UCSD-AML1 (cell line): ENCODE measurements at regions not wholly inside any gene's neighbourhood (a gene's known extent, or its start where the extent isn't known, plus 50 kb on each side); places are given as distances from the start of the nearest gene placed in this dataset.

ENCODE experiments used
- DNase-seq: peaks from one replicate; lab custom pipeline; 2025; ENCODE audit not compliant: unreplicated experiment; lab: John Stamatoyannopoulos, UW

DNA sequence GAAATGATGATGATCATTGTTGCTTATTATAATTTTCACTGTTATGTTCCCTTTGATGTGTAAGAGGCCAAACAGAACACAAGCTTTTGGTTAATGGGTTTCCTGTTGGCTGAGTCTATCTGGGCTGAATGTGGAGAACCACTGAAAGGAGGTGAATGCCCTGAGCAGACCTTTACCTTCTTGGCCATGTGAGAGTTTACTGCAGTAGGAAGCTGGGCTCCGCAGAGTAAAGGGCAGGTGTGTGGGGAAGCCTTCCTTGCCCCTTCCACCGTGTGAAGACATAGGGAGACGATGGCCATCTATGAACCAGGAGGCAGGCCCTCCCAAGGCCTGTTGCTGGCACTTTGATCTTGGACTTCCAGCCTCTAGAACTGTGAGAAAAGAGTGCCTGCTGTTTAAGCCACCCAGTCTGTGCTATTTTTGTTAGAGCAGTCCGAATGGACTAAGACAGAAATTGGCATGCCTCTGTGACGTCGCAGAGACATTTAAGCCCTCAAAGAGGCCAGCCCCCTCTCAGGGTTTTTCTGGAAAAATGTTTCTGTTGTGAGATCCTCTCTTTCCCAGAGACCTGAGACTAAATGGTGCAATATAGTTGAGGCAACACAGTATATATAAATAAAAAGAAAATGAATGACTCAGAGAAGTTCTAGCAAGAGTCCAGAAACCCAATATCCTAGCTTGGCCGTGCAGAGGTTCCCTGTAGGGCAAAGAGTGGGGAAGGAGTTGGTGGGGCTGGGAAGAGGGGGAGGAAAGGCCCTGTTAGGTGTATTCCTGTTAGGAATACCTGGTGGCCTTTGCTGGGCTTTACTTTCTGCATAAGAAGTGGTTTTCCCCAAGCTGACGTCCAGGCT, 121.9 kb upstream of the LGALSL start:
- no peak for DNase-seq

DNA sequence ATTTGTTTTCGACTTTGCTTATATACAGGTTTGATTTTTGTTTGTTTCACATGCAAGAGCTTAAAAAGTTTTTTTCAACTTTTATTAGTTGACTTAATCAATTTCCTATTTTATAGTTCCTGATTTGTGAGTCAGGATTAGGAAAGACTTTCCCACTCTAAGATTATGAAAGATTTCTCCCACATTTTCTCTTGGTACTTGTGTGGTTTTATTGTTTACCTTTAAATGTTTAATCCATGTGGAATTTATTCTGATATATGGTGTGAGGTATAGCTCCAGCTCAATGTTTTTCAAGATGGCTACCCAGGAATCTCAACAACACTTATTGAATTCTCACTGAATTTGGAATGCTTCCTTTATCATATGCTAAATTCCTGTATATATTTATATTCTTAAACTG, 117.8 kb upstream of the LGALSL start:
- DNase-seq, result no peak

DNA sequence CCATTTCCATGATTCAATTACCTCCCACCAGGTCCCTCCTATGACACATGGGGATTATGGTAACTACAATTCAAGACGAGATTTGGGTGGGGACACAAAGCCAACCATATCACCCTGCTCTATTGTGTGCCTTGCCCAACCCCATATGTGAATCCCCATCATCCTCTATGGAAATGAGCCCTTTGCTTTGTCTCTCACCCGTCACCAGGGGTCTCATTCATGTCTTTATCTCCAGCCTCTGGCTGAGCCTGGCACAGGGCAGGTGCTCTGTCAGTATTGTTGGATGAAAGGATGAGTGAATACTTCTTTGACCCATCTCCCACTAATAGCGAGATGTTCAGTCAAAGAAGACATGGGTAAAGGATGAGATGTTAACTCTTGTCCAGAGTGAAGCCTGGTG, 116.6 kb upstream of the LGALSL start:
- DNase-seq, result no peak

DNA sequence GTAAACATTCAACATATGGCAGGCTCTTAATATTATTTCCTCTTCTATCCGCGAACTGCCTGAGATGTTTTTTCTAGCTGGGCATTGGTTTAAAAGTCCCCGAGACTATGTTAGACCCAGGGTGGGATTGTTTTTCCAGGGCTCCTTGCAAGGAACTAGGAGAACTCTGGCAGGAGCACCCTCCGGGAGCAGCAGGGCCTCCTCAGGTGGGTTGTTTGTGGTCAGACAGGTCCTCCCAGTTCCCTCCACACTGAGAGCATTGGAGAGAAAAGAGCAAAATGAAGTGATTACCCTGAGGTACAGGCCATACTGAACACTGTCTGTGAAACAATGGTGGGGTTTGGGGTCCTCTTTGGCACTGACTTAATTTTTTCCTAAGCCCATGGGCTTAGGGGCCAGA, 115.9 kb upstream of the LGALSL start:
- no peak for DNase-seq

DNA sequence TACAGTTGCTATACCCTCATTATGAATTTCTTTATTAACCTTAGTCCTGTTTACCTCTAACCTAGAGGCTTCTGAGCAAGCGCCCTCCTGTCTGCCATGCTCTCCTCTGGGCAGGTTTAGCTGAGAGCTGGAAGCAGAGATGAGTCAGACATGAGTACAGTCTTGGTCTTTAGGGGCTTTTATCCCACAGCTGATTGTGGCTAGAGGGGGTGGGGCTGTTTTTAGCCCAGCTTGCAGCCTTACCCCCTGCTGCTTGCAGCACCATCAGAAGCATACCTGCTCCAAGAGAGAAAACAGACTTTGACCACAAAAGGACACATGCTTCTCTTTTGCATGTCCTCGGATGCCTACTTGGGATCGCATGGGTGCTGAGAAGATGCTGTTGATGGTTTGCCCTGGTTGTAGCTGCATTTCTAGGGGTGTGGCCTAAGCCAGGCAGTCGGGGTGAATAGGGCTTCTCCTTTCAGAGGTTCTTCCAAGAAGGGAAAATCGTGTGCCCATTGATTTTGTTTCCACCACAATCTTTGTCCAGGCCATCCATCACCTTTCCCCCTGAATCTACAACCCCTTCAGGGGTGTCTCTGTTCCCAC, 115.0 kb upstream of the LGALSL start:
- DNase-seq, result no peak

DNA sequence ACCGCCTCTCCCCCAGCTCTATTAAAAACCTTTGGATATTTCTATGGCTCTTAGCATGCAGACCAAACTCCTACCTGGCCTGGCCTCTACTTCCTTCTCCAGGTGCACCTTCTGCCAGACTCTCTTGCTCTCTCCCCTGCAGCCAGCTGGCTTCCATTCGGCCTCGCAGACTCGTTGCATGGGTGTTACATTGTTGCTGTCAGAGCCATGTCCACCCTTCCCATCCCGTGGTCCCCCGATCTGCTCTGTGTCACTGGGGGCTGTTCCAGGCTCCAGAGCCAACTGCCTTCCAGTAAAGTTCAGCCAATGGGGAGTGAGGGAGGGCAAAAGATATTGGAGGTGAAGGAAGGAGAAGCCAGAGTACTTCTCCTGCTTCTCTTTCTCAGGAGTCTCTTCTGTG, 112.5 kb upstream of the LGALSL start:
- no peak for DNase-seq

DNA sequence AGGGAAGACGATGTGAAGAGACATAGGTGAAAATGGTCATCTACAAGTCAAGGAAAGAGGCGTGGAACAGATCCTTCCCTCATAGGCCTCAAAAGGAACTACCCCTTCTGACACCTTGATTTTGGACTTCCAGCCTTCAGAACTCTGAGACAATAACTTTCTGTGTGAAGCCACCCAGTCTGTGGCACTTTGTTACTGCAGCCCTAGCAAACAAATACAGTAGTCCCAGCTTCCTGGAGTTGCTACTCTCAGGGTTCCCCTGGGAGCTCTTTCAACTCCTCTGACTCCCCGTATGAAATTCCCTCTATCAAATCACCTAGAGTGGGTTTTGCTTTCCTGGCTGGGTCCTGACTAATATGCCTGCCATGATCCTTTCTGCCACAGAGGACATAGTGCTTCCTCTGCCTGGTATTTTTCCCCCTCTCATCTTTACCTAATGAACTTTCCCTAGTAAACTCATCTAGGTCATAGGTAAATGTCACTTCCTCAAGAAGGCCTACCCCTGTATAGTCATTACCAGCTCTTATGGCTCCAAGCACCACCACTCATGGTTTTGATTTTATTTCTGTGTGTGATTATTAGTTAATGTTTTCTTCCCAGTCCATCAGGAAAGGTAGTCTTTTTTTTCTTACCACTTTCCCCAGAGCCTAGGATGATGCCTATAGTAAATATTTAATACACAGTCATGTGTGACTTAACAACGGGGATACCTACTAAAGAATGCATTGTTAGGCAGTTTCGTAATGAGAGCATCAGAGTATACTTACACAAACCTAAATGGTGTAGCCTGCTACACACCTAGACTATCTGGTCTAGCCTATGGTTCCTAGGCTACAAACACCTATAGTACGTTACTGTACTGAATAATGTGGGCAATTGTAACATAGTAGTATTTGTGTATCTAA, 111.5 kb upstream of the LGALSL start:
- no peak for DNase-seq

DNA sequence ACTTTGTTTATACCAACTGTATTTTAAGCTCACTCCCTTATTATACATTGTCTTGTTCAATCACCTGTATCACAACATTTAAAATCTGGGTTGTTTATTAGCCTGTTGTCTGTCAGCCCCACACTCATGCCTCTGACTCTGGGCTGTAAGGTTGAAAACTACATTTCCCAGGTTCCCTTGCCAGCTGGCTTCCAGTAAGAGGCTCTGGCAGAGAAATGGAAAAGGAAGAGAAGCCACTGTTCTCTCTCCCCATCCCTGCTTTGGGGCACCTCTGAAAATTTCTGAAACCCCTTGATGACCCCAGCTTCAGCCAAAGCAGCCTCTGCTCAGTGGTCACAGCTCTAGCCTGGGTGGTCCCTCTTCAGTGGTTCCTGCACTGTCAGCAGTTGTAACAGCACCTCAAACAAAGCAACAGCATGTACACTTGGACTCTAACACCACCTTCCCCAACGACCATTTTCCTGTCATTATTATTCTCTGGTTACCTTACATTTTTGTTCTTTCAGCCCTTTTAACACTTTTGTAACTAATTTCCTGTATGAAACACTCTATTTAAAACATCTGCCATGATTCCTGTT, 108.9 kb upstream of the LGALSL start:
- no peak for DNase-seq

DNA sequence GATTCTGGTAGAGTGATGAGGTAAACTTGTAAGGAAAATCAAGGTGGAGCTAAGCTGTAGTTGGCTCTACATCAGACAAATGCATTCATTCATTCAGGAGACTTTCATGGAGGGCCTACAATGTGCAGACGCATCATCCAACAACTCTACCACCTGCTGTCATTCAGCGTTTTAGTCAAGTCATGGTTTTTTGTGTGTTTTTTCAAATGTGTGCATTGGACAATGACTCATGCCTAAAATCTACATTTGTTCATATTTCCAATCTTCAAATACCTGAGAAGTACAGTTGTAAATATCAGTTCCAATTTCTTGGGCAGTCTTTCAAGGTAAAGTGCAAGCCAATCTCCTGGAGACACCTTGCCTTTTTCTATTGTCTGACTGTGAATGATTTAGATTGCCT, 108.0 kb upstream of the LGALSL start:
- DNase-seq, result no peak

DNA sequence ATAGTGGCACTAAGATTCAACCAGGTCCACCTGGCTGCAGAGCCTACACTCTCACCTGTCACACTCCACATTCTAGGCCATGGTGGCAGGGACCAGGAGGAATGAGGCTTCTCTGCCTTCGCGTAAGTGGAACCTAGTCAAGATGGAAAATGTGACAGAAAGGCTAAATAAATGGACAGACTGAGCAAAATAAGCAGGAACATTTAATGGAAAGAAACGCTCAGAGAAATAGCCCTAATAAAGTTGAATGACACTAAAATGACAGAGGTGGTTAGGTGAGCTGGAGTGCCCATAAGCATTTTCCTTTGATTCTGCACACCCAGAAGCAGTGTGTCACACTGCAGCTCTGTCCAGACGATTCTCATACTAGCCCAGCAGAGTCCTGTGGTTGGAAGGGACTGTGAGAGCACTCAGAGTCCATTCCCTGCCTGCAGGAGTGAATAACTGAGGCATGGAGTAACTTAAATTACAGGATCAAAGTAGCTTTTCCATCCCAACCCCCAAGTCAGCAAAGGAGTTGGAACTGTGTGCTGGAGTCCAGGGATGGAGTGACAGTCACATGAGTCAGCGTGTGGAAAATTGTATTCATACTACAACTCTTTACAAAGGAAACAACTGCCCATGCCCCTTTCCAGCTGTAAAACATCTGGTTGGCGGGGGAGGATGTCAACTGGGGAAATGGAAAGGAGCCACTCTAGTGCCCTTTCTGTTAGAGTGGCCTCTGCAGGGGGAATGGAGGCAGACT, 105.4 kb upstream of the LGALSL start:
- DNase-seq, result no peak

DNA sequence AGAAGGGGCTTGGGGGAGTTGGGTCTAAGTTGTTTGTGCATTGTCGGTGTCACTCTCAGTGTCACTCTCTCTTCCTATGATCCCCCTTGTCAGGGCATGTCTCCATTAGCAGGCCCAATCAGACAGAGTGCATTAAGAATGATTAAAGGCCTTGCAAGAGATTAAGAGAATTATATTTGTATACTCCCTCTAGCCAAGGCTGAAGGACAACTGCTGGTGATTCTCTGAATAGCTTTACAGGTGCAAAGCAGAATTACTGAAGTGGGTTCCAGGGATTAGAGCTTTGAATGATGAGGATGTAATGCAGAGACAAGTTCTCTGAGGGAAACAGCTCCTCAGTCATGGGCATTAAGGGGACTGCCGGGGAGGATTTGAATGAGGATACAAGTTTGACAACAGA, 104.8 kb upstream of the LGALSL start:
- DNase-seq, result no peak

DNA sequence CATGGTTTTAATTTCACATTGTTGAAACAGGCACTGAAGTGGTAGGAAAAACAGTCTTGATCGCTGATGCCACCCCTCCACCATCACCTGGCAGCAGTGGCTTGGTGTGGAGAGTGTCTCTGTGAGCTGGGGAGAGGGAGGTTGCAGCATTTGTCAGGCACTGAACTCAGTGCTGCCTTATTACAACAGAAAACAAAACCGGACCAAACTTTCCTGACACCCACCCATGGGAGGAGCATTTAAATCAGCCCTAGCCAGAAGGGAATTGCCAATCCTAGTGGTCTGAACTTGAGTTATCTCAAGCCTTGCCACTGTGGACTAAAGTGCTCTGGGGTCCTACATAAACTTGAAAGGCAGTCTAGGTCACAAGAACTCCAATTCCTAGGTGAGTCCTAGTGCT, 103.0 kb upstream of the LGALSL start:
- no peak for DNase-seq

DNA sequence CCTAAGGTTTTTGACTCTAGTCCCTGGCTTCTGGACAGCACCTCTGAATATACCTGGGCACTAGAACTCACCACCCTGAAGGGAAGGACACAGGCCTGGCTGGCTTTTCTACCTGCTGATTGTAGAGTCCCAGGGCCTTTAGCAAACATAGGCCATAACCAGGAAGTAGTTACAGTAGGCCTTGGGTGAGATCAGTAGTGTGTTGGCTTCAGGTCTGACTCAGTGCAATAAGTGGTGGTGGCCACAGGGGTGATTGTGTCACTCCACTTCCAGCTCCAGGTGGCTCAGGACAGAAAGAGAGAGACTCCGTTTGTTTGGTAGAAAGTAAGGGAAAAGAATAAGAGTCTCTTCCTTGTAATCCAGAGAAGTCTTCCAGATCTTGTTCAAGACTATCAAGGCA, 101.7 kb upstream of the LGALSL start:
- DNase-seq, result no peak

DNA sequence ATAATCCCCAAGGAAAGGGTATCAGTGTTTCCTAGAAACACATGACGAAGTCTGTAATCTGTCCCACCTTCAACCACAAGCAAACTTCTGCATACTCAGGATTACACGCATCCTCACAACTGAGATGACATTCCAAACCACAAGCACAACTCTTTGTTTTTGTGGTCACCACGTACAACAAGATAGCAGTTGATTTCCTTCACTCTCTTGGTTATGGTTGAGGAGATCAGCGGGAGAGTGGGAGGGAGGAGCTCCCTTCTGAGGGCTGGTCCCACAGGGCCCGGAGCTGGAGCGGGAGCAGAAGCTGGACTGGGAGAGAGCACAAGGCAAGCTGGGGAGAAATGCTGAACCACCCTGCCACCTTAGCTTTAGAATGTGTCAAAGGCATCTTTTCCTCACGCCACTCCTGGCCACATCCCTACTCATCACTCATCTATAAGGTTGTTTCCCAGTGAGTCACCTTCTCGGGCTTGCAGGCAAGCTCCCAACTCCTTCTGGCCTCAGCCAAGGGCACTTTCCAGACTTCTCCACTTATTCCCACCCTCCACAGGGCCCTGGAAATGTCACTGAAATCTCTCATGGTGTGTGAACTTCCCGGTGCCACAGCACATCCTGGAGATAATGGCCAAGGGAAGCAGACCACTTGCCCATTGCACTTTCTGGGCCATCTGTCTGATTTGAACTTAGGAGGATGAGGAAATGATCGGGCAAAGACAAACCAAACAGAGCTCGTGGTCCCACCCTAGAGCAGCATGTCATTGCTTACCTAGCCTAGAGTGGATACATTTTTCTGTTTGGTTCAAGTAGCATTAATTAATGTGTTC, 98.9 kb upstream of the LGALSL start:
- peak; percentile 52 for DNase-seq

DNA sequence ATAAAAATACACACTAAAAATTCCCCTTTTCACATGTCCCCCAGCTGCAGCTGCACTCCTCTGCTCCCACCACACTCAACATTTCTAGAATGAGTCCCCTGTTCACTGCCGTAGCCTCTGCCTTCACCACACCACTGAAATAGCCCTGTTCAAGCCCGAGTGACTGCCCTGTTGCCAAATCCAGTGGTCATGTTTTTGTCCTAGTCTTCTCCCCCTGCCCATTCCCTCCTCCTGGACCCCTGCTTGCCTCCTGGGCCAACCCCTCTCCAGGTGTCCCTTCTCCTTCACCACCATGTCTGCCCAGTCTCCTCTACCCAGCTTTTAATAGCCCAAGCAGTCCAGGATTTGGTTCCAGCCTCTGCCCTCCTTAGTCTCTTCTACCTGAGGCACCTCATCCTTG, 97.1 kb upstream of the LGALSL start:
- DNase-seq, result no peak

DNA sequence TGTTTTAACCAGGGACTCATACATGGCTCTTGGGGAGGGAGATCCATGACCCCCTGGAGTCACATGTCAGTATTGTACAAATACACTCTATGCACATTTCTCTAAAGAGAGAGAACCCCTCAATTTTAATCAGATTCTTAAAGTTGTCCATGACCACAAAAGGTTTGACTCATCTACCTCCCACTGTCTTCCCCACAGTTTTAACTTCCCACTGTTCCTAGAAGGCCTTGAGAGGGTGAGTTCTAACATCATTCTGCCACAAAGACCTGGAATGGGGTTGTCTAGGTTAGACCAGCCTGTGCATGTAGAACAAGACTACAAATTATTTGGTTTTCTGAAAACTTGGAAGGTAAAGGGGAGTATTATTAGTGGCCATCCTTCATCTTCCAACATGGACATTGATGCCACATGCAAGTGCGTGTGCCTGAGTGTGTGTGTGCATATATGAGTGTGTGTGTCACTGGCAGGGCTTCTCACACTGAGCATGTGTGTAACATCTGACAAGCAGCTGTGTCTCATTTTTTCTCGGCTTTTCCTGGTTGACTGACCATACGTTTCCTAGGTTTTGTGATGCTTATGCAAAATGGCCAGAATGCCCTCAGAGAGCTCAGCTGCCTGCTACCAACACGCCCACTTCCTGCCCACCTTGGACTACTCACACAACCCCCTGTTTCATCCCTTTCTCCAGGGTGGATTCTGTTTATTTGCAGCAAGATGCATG, 94.6 kb upstream of the LGALSL start:
- no peak for DNase-seq

DNA sequence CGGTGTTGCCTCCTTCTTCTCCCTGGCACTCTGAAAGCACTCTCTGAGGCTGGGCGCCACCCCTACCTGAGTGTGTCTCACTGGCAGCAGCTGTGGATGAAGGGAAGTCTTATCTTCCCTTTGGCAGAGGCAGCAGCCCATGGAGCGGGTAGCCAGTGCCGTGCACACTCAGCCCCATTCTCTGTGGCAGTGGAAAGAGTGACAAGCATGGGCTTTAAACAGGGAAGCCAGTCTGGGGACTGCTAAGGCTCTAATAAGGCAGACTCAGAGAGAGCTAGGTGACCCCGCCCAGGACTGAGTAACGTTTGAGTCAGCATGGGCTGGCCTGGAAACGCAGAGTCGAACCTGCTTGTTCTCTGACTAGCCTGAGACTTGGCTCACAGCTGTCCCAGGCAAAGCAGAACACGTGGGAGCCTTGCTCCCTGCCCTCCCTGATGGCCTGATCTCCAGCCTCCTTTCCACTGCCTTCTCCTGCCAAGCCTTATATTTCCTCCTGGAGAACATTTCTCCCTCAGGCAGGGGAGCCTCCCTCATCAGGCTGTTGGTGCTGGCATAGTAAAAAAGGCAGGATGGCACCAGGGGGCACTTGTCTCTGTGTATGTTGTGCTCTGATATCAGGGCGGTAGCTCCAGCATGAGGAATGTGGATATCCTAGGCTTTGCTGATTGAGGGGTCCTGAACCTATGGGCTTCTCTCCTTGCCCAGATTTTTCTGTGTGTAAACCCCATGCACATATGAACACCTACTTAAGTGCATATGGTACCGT, 93.9 kb upstream of the LGALSL start:
- no peak for DNase-seq

DNA sequence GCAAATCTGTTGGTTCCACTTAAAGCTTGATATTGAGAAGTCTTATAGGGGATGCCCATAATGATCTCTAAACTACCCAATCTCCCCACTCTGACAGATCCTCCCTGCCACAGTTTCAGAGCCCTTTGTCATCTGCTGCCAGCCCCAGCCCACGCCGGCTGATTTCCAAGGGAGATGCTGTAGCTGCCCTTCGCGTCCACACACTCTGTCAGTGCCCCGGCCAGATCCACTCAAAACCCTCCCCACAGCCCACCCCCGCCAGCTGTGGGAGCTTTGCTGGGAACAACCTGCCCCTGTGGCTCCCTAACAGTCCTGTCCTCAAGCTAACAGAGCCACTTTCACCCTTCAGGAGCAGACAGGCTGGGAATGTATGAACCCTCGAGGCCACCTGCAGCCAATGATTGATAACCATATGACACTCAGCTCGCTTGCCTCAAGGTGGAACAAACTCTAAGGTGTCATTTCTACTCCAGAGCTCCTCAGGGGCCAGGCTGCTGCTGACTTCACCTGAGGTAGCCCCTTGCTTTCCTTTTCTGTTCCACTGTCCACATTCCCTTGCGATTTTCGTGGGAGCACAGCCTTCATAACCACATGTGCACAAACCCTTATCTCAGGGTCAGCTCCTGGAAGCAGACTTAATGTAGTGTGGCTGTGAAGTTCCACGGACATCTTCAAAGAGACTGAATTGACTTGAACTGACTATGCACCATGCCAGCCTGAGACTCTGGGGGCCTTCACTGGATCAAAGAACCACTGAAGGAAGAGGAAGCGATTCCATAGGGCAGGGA, 92.6 kb upstream of the LGALSL start:
- DNase-seq, result no peak
